Skin epidermis (tissue), 12 donors: ENCODE measurements at regions not wholly inside any gene's neighbourhood (a gene's known extent, or its start where the extent isn't known, plus 50 kb on each side); places are given as distances from the start of the nearest gene placed in this dataset.

Experiments used
- H3K27ac ChIP-seq, 21 experiments: fragments of 200-600 bp; sonication (generic) in 11 of 21; one replicate each; pipeline ENCODE4 v1.5.0; 2020; ENCODE audit warnings: mild to moderate bottlenecking in 3 of 21, inconsistent platforms in 2 of 21, moderate library complexity in 2 of 21
- H3K4me3 ChIP-seq, 7 experiments: fragments of 200-600 bp; sonication (generic) in 2 of 7; one replicate each; pipeline ENCODE4 v1.5.0; 2020; ENCODE audit warnings: inconsistent platforms in 2 of 7, mild to moderate bottlenecking in 2 of 7, moderate library complexity in 1 of 7

- Histone ChIP-seq H3K4me3 (no peak overlapping the region), H3K27ac (no peak overlapping the region)
Observed at GRCh38 chr1:195768936-195769335, 839.3 kb downstream of the KCNT2 start.

- H3K27ac ChIP-seq = no peak overlapping the region
- H3K4me3 ChIP-seq = no peak overlapping the region
Observed at GRCh38 chr1:195768377-195768776, 839.9 kb downstream of the KCNT2 start.

GRCh38 chr1:195766709-195767108 is 841.5 kb downstream of the KCNT2 start:
- Histone ChIP-seq H3K4me3 (no peak overlapping the region), H3K27ac (no peak overlapping the region)

- H3K27ac ChIP-seq = no peak overlapping the region
- no peak overlapping the region for H3K4me3 ChIP-seq
Observed at GRCh38 chr1:195765099-195765498, 843.1 kb downstream of the KCNT2 start.

GRCh38 chr1:195763907-195764374 is 844.3 kb downstream of the KCNT2 start:
- Histone ChIP-seq H3K4me3 (no peak overlapping the region), H3K27ac (no peak overlapping the region)

GRCh38 chr1:195763146-195763906 is 844.9 kb downstream of the KCNT2 start:
- H3K4me3 ChIP-seq = no peak overlapping the region

GRCh38 chr1:195761104-195761503 is 847.1 kb downstream of the KCNT2 start:
- Histone ChIP-seq H3K4me3 (no peak overlapping the region), H3K27ac (no peak overlapping the region)

More at GRCh38 chr1:195763146-195763906, 844.9 kb downstream of the KCNT2 start:
- no peak overlapping the region for H3K27ac ChIP-seq

- no peak overlapping the region for H3K27ac ChIP-seq
- no peak overlapping the region for H3K4me3 ChIP-seq
Observed at GRCh38 chr1:195756109-195756508, 852.1 kb downstream of the KCNT2 start.

GRCh38 chr1:195754874-195755273 is 853.4 kb downstream of the KCNT2 start:
- Histone ChIP-seq H3K27ac (no peak overlapping the region), H3K4me3 (no peak overlapping the region)

- Histone ChIP-seq H3K27ac (no peak overlapping the region), H3K4me3 (no peak overlapping the region)
Observed at GRCh38 chr1:195754303-195754702, 853.9 kb downstream of the KCNT2 start.

GRCh38 chr1:195748969-195749368 is 859.3 kb downstream of the KCNT2 start:
- no peak overlapping the region for H3K27ac ChIP-seq
- H3K4me3 ChIP-seq = no peak overlapping the region

- no peak overlapping the region for H3K27ac ChIP-seq
- no peak overlapping the region for H3K4me3 ChIP-seq
Observed at GRCh38 chr1:195745189-195746010, 862.8 kb downstream of the KCNT2 start.

GRCh38 chr1:195744256-195744655 is 864.0 kb downstream of the KCNT2 start:
- Histone ChIP-seq H3K4me3 (no peak overlapping the region), H3K27ac (no peak overlapping the region)

- H3K4me3 ChIP-seq = no peak overlapping the region
Observed at GRCh38 chr1:195740862-195741261, 867.4 kb downstream of the KCNT2 start.

GRCh38 chr1:195738966-195739650 is 869.1 kb downstream of the KCNT2 start:
- no peak overlapping the region for H3K4me3 ChIP-seq
- no peak overlapping the region for H3K27ac ChIP-seq

More at GRCh38 chr1:195740862-195741261, 867.4 kb downstream of the KCNT2 start:
- H3K27ac ChIP-seq = no peak overlapping the region

GRCh38 chr1:195735140-195735539 is 873.1 kb downstream of the KCNT2 start:
- H3K27ac ChIP-seq = no peak overlapping the region
- H3K4me3 ChIP-seq = no peak overlapping the region

GRCh38 chr1:195733826-195734225 is 874.4 kb downstream of the KCNT2 start:
- H3K27ac ChIP-seq = no peak overlapping the region
- H3K4me3 ChIP-seq = no peak overlapping the region

GRCh38 chr1:195733408-195733807 is 874.8 kb downstream of the KCNT2 start:
- Histone ChIP-seq H3K27ac (no peak overlapping the region), H3K4me3 (no peak overlapping the region)

GRCh38 chr1:195731385-195731784 is 876.9 kb downstream of the KCNT2 start:
- Histone ChIP-seq H3K27ac (no peak overlapping the region), H3K4me3 (no peak overlapping the region)

- Histone ChIP-seq H3K4me3 (no peak overlapping the region), H3K27ac (no peak overlapping the region)
Observed at GRCh38 chr1:195723796-195724194, 884.4 kb downstream of the KCNT2 start.
